ENCODE measurements at regions not wholly inside any gene's neighbourhood (a gene's known extent, or its start where the extent isn't known, plus 50 kb on each side); places are given as distances from the start of the nearest gene placed in this dataset.

DNA sequence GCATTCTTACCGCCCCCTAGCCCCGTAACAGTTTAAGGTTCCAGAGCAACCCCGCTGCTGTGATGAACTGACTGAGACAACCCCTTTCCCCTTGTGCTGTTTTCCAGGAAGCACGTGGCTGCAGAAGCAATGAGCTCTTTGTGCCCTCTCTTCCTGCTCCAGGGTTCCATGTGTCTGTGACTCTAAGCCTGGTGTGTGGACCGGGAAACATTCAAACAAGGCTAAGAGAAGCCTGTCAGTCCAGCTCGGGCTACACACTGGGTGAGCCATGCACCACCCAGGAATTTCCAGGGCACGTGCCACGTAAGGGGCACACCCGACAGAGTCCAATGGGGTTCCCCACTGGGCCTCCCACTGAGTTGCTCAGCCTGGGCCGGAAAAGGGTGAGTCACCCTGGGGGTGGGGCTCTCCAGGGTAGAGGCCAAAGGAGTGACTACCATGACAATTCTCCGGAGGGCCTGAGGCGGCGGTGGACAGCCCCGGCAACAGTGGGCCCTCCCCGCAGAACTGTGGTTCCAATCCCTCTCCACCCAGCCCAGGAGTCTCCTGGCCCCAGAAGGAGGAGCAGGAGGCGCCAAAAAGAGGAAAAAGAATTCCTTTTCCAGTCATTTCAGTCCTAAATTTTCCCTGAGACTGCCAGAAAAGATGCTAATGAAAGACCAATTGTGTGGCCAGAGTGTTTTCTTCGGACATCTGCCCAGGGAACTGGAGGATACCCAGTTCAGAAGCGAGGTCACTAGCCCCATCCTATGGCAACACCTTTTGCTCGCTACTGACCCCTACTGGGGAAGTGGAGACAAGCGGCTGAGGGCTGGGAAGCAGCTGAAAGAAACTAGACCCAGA is 157.8 kb upstream of the SLC1A4 start (continued):
- TF ChIP-seq SNAPC4 (CRISPR knock-in tag; IDR thresholded peaks at IDR 0.05) (no peak), ZNF780A (CRISPR knock-in tag; IDR thresholded peaks at IDR 0.05) (peak; percentile 74; the same call in 1 of the 2 replicates), TIGD3 (CRISPR knock-in tag; IDR thresholded peaks at IDR 0.05; ENCODE audit: borderline replicate concordance) (no peak; the same call in 1 of the 2 replicates), BHLHE40 (IDR thresholded peaks at IDR 0.05; ENCODE audit: low read length) (peak; percentile 100), NFE2L2 (IDR thresholded peaks at IDR 0.05; ENCODE audit: low read length) (no peak), ZBTB7A (CRISPR knock-in tag; IDR thresholded peaks at IDR 0.05) (no peak), MBNL3 (CRISPR knock-in tag; conservative IDR thresholded peaks at IDR 0.05) (no peak), ONECUT2 (CRISPR knock-in tag; IDR thresholded peaks at IDR 0.05) (no peak), ZNF160 (CRISPR knock-in tag; IDR thresholded peaks at IDR 0.05) (no peak), ZNF3 (CRISPR knock-in tag; IDR thresholded peaks at IDR 0.05) (peak; percentile 19; the same call in 1 of the 2 replicates), SMARCE1 (IDR thresholded peaks at IDR 0.05; ENCODE audit: borderline replicate concordance) (no peak)
- TF ChIP-seq, protein P1, sequence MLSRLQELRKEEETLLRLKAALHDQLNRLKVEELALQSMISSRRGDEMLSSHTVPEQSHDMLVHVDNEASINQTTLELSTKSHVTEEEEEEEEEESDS (CRISPR knock-in tag; IDR thresholded peaks at IDR 0.05; ENCODE audit: borderline replicate concordance): peak; percentile 62; the same call in 1 of the 2 replicates
- TF ChIP-seq, protein P2, sequence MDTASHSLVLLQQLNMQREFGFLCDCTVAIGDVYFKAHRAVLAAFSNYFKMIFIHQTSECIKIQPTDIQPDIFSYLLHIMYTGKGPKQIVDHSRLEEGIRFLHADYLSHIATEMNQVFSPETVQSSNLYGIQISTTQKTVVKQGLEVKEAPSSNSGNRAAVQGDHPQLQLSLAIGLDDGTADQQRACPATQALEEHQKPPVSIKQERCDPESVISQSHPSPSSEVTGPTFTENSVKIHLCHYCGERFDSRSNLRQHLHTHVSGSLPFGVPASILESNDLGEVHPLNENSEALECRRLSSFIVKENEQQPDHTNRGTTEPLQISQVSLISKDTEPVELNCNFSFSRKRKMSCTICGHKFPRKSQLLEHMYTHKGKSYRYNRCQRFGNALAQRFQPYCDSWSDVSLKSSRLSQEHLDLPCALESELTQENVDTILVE (CRISPR knock-in tag; IDR thresholded peaks at IDR 0.05): peak; percentile 3; the same call in 1 of the 2 replicates

Measured in HepG2 (cell line).